GM12891 (cell line): ENCODE measurements at regions not wholly inside any gene's neighbourhood (a gene's known extent, or its start where the extent isn't known, plus 50 kb on each side); places are given as distances from the start of the nearest gene placed in this dataset.

Source experiments
- POLR2A ChIP-seq: IDR thresholded peaks from 2 replicates; pipeline ENCODE4 v1.6.1; 2011; ENCODE audit warnings: low read depth, low read length, control low read depth
- POLR2AphosphoS5 ChIP-seq: IDR thresholded peaks from 2 replicates; pipeline ENCODE4 v1.6.1; 2011; ENCODE audit warnings: low read depth, low read length, control low read depth
- SPI1 ChIP-seq: IDR thresholded peaks from 2 replicates; pipeline ENCODE4 v1.6.1; 2011; ENCODE audit warnings: low read depth, low read length, control low read depth

GRCh38 chr2:750628-751027 lies 73.4 kb upstream of the TMEM18 start:
- TF ChIP-seq POLR2AphosphoS5 (no peak), POLR2A (no peak), SPI1 (no peak)
